GM10266 (cell line): ENCODE measurements at regions not wholly inside any gene's neighbourhood (a gene's known extent, or its start where the extent isn't known, plus 50 kb on each side); places are given as distances from the start of the nearest gene placed in this dataset.

Experiments
- DNase-seq: peaks from one replicate; pipeline ENCODE4 v3.0.0; 2012; ENCODE audit errors: extremely low spot score
- TF ChIP-seq, protein P1 (sequence below): IDR thresholded peaks from 2 replicates; pipeline ENCODE4 v1.5.1; 2012; ENCODE audit warnings: mild to moderate bottlenecking, low read depth; ENCODE audit not compliant: control insufficient read depth, insufficient read depth; ENCODE audit errors: missing control alignments

DNA sequence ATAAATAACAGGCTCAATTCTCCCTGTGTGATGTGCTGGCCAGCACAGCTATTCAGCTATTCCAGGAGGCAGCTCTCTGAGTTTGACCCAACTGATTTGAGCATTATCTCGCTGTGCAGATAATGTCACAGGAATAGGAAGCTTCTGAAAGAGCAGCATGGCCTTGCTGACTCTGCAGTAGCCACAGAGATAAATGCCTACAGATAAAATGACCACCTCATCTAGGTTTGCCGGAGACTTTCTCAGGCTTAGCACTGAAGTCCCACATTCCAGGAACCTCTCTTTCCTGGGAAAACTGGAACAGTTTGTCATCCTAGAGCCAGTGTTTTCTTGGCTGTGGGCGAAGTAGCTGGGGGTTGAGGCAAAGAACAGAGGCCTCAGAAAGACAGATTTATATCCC lies 98.9 kb downstream of the MRPL39 start:
- TF ChIP-seq, protein P1, sequence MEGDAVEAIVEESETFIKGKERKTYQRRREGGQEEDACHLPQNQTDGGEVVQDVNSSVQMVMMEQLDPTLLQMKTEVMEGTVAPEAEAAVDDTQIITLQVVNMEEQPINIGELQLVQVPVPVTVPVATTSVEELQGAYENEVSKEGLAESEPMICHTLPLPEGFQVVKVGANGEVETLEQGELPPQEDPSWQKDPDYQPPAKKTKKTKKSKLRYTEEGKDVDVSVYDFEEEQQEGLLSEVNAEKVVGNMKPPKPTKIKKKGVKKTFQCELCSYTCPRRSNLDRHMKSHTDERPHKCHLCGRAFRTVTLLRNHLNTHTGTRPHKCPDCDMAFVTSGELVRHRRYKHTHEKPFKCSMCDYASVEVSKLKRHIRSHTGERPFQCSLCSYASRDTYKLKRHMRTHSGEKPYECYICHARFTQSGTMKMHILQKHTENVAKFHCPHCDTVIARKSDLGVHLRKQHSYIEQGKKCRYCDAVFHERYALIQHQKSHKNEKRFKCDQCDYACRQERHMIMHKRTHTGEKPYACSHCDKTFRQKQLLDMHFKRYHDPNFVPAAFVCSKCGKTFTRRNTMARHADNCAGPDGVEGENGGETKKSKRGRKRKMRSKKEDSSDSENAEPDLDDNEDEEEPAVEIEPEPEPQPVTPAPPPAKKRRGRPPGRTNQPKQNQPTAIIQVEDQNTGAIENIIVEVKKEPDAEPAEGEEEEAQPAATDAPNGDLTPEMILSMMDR = no peak
- no peak for DNase-seq

DNA sequence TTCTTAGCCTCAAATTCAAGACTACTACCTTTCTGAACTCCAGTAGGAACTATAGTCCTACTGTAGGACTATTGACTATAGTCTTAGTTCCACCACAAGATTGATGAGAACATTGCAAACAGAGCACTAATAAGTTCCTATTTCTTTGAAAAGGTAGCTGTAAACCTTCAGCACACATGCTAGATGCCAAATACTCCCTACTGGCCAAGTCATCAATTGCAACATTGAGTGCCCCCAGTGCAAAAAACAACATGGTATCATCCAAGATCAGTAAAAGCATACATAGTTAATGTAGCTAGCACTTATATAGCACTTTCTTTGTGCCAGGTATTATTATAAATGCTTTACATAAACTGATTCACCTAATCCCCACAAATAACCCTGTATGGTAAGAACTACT lies 99.8 kb downstream of the MRPL39 start:
- DNase-seq = no peak
- TF ChIP-seq, protein P1 = peak; percentile 28

DNA sequence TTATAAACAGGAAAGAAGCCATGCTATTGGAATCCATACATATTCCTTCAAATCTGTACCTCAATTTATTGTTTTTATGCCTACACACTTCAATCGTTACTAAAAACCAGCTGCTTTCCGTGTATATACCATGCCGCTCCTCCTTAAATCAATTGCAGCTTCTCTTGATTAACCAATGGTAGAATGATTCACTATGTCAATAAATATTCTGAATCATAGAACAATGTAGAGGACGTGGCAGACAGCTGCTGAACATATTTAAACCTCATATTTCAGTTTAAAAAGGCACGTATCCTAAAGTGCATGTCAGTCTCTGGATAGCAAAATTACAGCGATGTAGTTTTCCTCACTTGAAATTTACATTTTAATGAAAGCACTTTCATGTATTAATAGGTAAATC lies 100.4 kb downstream of the MRPL39 start:
- TF ChIP-seq, protein P1 = no peak
- DNase-seq = no peak

DNA sequence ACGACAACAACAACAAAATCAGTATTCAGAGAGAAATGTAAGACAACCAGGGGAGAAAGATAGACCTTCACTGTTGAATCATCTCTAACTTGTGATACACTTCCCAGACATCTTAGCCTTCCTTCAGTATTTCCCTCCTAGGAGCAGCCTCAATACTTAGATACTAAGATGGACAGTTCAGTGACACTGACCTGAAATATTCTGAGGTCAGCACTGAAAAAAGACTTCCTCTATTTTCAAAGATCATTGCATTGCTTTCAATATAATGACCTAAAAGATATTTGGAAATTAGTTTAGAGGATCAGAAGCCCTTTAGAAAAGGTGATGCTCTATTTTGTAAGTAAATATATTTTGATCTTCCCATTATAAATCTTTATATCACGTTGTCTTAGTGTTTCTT lies 101.0 kb downstream of the MRPL39 start:
- TF ChIP-seq, protein P1 = no peak
- DNase-seq = no peak

DNA sequence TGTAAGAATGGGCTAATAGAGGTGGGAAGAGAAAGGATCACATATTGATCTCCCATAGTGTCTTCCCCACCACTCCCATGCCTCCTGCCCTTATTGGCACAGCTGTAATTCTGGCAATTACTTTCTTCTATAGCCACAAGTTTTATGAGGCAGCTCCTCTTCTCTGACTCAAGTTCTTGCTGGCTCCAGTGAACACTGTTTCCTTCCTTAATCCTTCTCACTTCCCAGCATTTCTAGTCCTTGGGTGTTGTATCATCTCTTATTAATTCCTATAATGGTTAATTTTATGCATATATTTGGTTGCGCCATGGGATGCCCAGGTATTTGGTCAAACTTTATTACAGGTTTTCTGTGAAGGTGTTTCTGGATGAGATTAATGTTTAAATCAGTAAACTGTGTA lies 103.3 kb downstream of the MRPL39 start:
- no peak for DNase-seq
- TF ChIP-seq, protein P1 = no peak

DNA sequence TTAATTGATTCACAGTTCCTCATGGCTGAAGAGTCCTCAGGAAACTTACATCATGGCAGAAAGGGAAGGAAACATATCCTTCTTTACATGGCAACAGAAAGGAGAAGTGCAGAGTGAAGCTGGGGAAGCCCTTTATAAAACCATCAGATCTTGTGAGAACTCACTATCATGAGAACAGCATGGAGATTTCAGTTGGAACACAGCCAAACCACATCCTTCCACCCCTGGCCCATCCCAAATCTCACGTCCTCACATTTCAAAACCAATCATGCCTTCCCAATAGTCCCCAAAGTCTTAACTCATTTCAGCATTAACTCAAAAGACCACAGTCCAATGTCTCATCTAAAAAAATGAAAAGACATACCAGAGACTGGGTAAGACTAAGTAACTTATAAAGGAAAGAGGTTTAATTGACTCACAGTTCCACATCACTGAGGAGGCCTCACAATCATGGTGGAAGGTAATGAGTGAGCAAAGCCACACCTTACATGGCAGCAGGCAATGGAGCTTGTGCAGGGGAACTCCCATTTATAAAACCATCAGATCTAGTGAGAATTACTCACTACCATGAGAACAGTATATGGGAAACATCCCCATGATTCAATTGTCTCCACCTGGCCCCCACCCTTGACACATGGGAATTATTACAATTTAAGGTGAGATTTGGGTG lies 105.2 kb downstream of the MRPL39 start:
- TF ChIP-seq, protein P1 = no peak

DNA sequence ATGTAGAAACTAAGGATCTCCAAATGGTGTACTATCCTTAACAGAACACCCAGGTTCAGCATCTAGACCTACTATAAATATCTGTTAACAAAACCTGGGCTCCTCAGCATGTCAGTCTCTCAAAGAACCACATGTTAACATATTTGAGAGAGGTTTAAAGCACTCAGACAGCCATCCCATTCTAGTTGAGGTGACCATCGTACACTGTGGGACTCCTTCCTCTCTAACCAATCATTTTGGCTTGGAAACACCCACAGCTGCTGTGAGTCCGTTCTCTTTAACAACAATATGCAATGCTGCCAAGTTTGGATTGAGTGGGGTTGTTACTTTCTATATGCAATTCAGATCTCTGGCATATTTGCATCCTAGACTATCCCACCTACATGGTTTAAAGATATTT lies 105.8 kb downstream of the MRPL39 start:
- no peak for DNase-seq
- TF ChIP-seq, protein P1 = no peak

More for the DNA sequence above, 105.2 kb downstream of the MRPL39 start:
- DNase-seq = no peak
